Femur (tissue), 1 donor: ENCODE measurements at regions not wholly inside any gene's neighbourhood (a gene's known extent, or its start where the extent isn't known, plus 50 kb on each side); places are given as distances from the start of the nearest gene placed in this dataset.
"Not testable (repeated sequence)": the region's sequence is repeated elsewhere in the genome, so short reads cannot be mapped to it uniquely, and the experiment has no call there.

Experiments
- DNase-seq: peaks from one replicate; pipeline ENCODE4 v3.0.0-alpha.2; 2017

DNA sequence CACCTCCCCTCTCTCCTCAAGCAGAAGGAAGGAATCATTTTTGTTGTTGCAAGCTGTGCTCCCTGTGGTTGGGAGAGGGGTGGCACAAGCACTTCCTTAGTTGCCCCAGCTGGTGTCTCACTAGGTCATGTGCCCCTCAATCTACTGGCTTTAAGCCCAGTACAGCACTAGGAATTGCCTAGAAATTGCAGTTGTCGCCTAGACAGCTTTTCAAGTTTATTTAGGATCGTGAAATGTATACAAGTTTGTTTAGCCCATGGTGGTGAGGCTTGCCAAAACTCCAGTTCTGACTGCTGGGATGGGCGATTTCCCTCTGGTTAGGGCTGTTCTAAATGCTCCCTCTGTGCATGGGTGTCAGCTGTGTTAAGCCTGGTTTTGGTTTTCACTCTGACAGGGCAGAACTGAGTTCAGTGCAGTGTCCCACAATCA lies 126.8 kb upstream of the ZNF644 start:
- DNase-seq: no peak

- DNase-seq: no peak
Measured at GRCh38 chr1:91141858-91142257, 120.0 kb upstream of the ZNF644 start.

- DNase-seq: no peak
Measured at GRCh38 chr1:91138959-91139358, 117.1 kb upstream of the ZNF644 start.

DNA sequence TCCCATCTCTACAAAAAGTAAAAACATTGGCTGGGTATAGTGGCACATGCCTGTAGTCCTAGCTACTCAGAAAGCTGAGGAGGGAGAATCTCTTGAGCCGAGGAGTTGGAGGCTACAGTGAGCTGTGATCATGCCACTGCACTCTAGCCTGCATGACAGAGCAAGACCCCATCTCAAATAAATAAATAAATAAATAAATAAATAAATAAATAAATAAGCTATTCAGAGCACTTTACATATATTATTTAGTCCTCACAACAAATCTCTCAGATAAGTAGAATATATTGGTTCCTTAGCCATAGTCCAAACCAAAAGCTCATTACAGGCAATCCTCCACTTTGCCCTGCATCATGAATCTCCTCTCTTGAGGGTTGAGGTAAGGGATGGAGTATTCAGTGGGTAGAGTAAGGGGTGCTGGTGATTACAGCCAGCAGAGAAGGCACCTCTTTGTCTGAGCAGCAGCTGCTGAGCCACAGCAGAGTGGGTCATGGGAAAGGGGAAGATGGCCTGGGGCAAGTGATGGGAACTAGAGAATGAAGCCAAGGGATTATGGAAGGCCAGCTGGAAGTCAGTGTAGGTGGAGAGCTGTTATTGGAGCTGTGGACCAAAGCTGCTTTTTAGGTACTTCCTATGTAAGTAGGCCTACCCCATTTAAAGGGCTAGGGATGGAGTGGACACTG lies 115.5 kb upstream of the ZNF644 start:
- no peak for DNase-seq

DNA sequence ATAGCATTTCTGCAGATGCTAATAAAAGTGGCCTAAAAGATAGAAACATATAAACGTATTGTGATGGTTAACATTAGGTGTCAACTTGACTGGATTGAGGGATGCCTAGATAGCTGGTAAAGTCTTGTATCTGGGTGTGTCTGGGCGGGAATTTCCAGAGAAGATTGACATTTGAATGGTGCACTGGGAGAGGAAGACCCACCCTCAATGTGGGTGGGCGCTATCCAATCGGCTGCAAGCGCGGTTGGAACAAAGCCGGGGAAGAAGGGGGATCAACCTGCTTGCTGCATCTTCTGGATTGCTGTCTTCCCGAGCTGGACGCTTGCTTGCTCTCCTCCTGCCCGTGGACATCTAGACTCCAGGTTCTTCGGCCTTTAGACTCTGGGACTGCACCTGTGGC lies 114.0 kb upstream of the ZNF644 start:
- no peak for DNase-seq

GRCh38 chr1:91133248-91133647 lies 111.4 kb upstream of the ZNF644 start:
- DNase-seq: no peak

- no peak for DNase-seq
Measured at GRCh38 chr1:91130256-91130985, 108.6 kb upstream of the ZNF644 start.

DNA sequence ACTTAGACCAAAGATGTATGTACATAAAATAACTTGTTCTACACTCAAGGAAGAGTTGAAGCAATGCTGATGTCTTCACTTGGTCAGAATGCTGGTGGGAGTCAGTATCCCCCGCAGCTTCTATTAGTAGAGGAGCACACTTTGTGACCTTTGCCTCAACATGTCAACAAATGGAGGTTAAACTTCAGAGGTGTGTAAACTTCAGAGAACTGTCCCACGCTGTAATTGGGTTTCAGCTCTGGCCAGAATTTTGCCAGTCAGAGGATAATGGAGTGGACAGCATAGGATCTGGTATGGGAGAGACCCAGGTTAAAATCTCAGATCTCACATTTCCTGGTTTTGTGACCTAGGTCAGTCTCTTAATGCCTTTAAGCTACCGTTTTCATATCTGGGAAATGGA lies 107.6 kb upstream of the ZNF644 start:
- no peak for DNase-seq

- no peak for DNase-seq
Measured at GRCh38 chr1:91129017-91129416, 107.2 kb upstream of the ZNF644 start.

DNA sequence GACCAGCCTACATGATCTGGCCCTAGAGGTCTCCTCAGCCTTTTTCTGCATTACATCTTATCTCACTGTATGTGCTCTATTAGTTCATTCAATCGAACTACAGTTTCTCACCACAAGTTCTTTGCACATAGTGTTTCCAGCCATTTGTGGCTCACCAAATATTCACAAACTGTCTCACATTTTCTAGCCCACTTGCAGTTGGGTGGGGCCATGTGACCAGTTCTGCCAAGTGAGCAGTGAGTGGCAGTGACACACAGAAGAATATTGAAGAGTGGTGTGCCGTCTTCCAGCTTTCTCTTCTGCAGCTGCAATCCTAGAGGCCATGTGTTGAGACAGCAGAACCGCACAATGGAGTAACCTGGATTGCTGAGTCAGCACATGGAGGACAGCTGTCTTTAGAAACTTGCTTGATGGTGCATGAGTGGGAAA lies 103.2 kb upstream of the ZNF644 start:
- peak; percentile 53 for DNase-seq

DNA sequence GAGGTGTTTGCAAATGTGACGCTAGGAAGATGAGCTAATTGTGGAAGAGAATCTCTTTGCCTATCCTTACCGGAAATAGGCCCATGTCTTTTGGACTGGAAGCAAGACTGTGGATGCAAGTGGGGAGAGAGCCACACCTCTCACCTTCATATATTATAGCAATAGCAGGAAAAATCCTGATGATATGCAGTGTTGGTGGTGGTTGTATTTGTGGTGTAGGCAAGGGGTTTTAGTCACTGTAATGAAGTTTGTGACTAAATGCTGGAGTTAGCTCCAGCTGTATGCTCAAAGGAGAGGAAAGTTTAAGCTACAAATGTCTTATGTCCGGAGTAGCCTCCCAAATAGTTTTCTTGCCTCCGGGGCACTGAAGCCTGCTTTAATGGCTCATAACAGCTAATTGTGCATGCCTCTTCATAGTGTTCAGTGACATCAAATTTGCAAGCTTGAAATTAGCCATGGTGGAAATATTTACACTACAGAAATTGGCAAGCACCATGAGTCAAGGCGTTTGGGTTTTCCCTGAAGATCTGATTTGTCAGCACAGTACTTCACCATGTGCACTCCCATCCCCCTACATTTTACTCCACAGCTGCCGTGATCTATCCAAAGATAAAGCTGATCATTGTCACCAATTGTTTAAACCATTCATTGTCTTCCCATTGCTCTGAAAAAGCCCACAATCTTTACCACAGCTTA lies 102.6 kb upstream of the ZNF644 start:
- DNase-seq: no peak

GRCh38 chr1:91123773-91124172 lies 101.9 kb upstream of the ZNF644 start:
- DNase-seq: no peak

DNA sequence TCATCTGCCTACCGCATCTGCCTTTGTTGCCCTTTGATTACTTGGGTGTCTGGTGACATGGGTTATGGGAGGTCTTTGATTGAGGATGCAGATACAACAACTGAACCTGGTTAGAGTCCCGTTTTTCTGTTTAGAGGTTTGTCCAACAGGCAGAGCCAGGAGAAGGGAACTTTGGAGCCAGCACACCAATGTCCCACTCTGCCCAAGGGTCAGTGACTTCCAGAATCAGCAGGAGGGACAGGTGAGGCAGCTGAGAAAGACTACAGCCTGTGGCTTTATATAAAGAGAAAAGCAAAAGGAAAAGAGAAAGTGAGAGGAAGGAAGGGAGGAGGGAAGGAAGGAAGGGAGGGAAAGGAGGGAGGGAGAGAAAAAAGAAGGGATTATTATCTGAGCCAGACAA lies 101.5 kb upstream of the ZNF644 start:
- DNase-seq: no peak

- no peak for DNase-seq
Measured at GRCh38 chr1:91122106-91122717, 100.4 kb upstream of the ZNF644 start.

- no peak for DNase-seq
Measured at GRCh38 chr1:91121366-91121765, 99.5 kb upstream of the ZNF644 start.

- DNase-seq: no peak
Measured at GRCh38 chr1:91120936-91121335, 99.1 kb upstream of the ZNF644 start.

GRCh38 chr1:91120421-91120820 lies 98.6 kb upstream of the ZNF644 start:
- DNase-seq: no peak

- DNase-seq: no peak
Measured at GRCh38 chr1:91104712-91105111, 82.9 kb upstream of the ZNF644 start.

DNA sequence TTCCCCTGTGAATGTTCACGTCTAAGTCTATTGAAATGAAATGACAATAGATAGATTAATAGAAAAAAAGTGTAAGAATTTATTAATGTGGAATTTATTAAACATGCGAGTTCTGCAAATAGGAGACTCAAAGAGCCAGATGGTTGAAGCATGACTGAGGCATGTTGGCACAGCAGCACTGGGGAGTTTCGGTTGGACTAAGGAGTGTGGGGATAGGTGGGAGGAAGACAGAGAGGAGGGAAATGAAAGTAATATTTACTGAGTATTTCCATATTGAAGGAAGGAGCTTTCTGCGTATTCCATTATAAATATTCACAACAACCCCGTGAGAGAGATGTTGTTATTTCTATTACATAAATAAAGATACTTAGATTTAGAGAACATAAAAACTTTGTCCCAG lies 79.5 kb upstream of the ZNF644 start:
- DNase-seq: no peak

GRCh38 chr1:91099746-91100621 lies 78.1 kb upstream of the ZNF644 start:
- no peak for DNase-seq

DNA sequence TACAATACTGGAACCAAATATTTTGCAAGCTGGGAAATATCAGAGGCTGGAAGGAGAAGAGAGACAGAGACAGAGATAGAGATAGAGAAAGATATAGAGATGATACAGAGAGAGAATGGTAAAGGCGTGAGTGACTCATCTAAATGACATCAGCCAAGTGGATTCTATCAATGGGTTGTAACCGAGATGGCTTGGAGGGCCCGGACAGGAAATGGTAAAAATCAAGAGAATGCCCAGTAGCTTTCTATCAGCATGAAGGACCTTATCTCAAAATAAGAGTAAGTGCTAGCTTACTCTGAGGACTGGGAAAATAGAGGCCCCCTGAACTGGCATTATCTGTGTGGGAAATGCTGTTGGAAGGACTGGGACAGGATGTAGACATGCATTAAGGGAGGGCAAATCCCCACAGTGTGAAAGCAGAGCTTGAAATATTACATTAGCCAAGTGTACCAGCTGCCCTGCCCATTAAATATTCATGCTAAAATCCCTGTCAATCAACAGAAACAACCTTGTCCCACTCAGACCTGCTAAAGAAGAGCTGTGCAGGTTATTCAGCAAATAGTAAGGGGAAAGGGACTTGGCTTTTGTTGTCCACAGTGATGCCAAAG lies 76.6 kb upstream of the ZNF644 start:
- DNase-seq: no peak

DNA sequence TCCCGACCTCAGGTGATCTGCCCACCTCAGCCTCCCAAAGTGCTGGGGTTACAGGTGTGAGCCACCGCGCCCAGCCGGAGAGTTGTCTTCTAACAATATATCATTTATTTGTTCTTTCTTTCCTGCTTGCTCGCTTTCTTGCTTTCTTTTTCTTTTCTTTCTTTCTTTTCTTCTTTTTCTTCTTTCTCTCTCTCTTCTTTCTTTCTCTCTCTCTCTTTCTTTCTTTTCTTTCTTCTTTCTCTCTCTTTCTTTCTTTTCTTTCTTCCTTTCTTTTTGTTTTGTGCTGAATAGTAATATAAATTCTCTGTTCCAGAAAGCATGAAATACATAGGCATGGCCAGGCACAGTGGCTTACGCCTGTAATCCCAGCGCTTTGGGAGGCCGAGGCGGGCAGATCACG lies 73.5 kb upstream of the ZNF644 start:
- DNase-seq: not testable (repeated sequence)
